ENCODE measurements at regions not wholly inside any gene's neighbourhood (a gene's known extent, or its start where the extent isn't known, plus 50 kb on each side); places are given as distances from the start of the nearest gene placed in this dataset.
A peak's percentile ranks its signal among the peaks of the same experiment; 100 is the strongest.

GRCh38 chr1:58924821-58925220 lies 141.0 kb upstream of the JUN start:
- 91 to 100% methylated on average over 2 to 4 of the region's 4 CpGs for WGBS, 2 experiments (ENCODE audit: insufficient coverage in 1 of 2, insufficient read length in 1 of 2)
- no peak for TF ChIP-seq CTCF (conservative IDR thresholded peaks at IDR 0.05)
- Histone ChIP-seq H3K27ac (ENCODE audit: low read depth, low read length) (no peak overlapping the region), H3K4me3 (ENCODE audit: low read length) (no peak overlapping the region), H3K27me3 (ENCODE audit: control insufficient read depth, insufficient read depth, low read length, poor library complexity, severe bottlenecking) (peaks cover 24% of the 10 kb centered on the region), H3K9me3 (ENCODE audit: control insufficient read depth, low read length) (peaks cover 3% of the 10 kb centered on the region), H3K9ac (ENCODE audit: extremely low read depth, low read length, poor library complexity, severe bottlenecking) (no peak overlapping the region), H3K4me1 (ENCODE audit: control insufficient read depth, insufficient read depth, low read length) (no peaks in the 10 kb centered on the region), H3K36me3 (ENCODE audit: control insufficient read depth, insufficient read depth, low read length) (no peaks in the 10 kb centered on the region)
- Mint-ChIP-seq H3K27me3 (ENCODE audit: insufficient read depth) (peaks cover 27% of the 10 kb centered on the region), H3K27ac (no peak overlapping the region), H3K4me3 (no peak overlapping the region), H3K36me3 (ENCODE audit: low read depth) (no peaks in the 10 kb centered on the region), H3K4me1 (peaks cover 9% of the 10 kb centered on the region), H3K9me3 (no peaks in the 10 kb centered on the region)
- no peak for DNase-seq

DNA sequence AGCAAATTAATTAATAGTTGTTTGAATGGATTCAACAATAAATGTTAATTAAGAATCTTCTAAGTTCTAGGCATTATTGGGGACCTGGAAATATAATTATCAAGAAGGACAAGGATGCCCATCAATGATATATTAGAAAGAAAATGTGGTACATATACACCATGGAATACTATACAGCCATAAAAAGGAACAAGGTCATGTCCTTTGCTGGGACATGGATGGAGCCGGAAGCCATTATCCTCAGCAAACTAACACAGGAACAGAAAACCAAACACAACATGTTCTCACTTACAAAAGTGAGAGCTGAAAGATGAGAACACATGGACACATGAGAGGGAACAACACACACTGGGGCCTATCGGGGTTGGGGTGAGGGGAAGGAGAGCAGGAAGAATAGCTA lies 141.4 kb upstream of the JUN start:
- WGBS, 2 experiments (ENCODE audit: insufficient coverage in 1 of 2, insufficient read length in 1 of 2): 86 to 100% methylated on average over 1 to 2 of the region's 2 CpGs
- Mint-ChIP-seq H3K4me1 (peaks cover 9% of the 10 kb centered on the region), H3K27me3 (ENCODE audit: insufficient read depth) (peaks cover 27% of the 10 kb centered on the region), H3K27ac (no peak overlapping the region), H3K36me3 (ENCODE audit: low read depth) (no peaks in the 10 kb centered on the region), H3K9me3 (no peaks in the 10 kb centered on the region), H3K4me3 (no peak overlapping the region)
- no peak for TF ChIP-seq CTCF (conservative IDR thresholded peaks at IDR 0.05)
- DNase-seq: no peak
- no peaks in the 10 kb centered on the region for H3K36me3 ChIP-seq (ENCODE audit: control insufficient read depth, insufficient read depth, low read length)
- H3K27ac ChIP-seq (ENCODE audit: low read depth, low read length): no peak overlapping the region
- peaks cover 28% of the 10 kb centered on the region for H3K27me3 ChIP-seq (ENCODE audit: control insufficient read depth, insufficient read depth, low read length, poor library complexity, severe bottlenecking)
- no peaks in the 10 kb centered on the region for H3K4me1 ChIP-seq (ENCODE audit: control insufficient read depth, insufficient read depth, low read length)
- no peak overlapping the region for H3K4me3 ChIP-seq (ENCODE audit: low read length)
- H3K9me3 ChIP-seq (ENCODE audit: control insufficient read depth, low read length): peaks cover 3% of the 10 kb centered on the region
- no peak overlapping the region for H3K9ac ChIP-seq (ENCODE audit: extremely low read depth, low read length, poor library complexity, severe bottlenecking)

- TF ChIP-seq CTCF (conservative IDR thresholded peaks at IDR 0.05): no peak
- Mint-ChIP-seq H3K4me1 (peaks cover 9% of the 10 kb centered on the region), H3K4me3 (no peak overlapping the region), H3K36me3 (ENCODE audit: low read depth) (no peaks in the 10 kb centered on the region), H3K27ac (no peak overlapping the region), H3K9me3 (no peaks in the 10 kb centered on the region), H3K27me3 (ENCODE audit: insufficient read depth) (peaks cover 29% of the 10 kb centered on the region)
- Histone ChIP-seq H3K27me3 (ENCODE audit: control insufficient read depth, insufficient read depth, low read length, poor library complexity, severe bottlenecking) (peaks cover 28% of the 10 kb centered on the region), H3K36me3 (ENCODE audit: control insufficient read depth, insufficient read depth, low read length) (no peaks in the 10 kb centered on the region), H3K27ac (ENCODE audit: low read depth, low read length) (no peak overlapping the region), H3K4me1 (ENCODE audit: control insufficient read depth, insufficient read depth, low read length) (no peaks in the 10 kb centered on the region), H3K4me3 (ENCODE audit: low read length) (no peak overlapping the region), H3K9me3 (ENCODE audit: control insufficient read depth, low read length) (peaks cover 3% of the 10 kb centered on the region), H3K9ac (ENCODE audit: extremely low read depth, low read length, poor library complexity, severe bottlenecking) (no peak overlapping the region)
- DNase-seq: peak; percentile 15
- 82 to 84% methylated on average over 1 of the region's 1 CpG for WGBS, 2 experiments (ENCODE audit: insufficient coverage in 1 of 2, insufficient read length in 1 of 2)
Measured at GRCh38 chr1:58926152-58926551, 142.3 kb upstream of the JUN start.

Measured in endodermal cell (in vitro differentiated cells).